ENCODE measurements at regions not wholly inside any gene's neighbourhood (a gene's known extent, or its start where the extent isn't known, plus 50 kb on each side); places are given as distances from the start of the nearest gene placed in this dataset.
"Not testable (repeated sequence)": the region's sequence is repeated elsewhere in the genome, so short reads cannot be mapped to it uniquely, and the experiment has no call there.

DNA sequence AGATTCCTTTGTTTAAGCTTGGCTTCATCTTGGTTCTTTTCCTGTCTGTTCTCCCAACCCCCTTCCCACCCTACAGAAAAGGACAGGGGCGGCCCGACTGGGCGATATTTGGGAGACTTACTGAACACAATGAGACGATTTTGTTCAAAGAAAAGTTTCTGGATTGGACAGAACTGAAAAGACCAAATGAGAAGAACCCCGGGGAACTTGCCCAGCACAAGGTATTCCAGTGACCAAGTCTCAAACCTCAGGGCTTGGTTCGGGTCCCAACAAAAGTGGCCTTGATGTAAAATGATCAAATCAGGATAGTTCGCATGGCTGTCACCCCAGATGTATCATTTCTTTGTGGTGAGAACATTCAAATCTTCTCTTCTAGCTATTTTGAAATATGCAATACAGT, 73.9 kb upstream of the LYZL2 start:
- TF ChIP-seq, protein P1, sequence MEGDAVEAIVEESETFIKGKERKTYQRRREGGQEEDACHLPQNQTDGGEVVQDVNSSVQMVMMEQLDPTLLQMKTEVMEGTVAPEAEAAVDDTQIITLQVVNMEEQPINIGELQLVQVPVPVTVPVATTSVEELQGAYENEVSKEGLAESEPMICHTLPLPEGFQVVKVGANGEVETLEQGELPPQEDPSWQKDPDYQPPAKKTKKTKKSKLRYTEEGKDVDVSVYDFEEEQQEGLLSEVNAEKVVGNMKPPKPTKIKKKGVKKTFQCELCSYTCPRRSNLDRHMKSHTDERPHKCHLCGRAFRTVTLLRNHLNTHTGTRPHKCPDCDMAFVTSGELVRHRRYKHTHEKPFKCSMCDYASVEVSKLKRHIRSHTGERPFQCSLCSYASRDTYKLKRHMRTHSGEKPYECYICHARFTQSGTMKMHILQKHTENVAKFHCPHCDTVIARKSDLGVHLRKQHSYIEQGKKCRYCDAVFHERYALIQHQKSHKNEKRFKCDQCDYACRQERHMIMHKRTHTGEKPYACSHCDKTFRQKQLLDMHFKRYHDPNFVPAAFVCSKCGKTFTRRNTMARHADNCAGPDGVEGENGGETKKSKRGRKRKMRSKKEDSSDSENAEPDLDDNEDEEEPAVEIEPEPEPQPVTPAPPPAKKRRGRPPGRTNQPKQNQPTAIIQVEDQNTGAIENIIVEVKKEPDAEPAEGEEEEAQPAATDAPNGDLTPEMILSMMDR (IDR thresholded peaks at IDR 0.05; ENCODE audit: low read length), result not testable (repeated sequence)
- not testable (repeated sequence) for TF ChIP-seq EZH2phosphoT487 (IDR thresholded peaks at IDR 0.05; ENCODE audit: low read length)
